GM12878 (cell line): ENCODE measurements at regions not wholly inside any gene's neighbourhood (a gene's known extent, or its start where the extent isn't known, plus 50 kb on each side); places are given as distances from the start of the nearest gene placed in this dataset.

ENCODE experiments used
- DPF2 ChIP-seq: fragments of 450-650 bp; IDR thresholded peaks from 2 replicates; pipeline ENCODE4 v1.6.1; 2017; ENCODE audit warnings: mild to moderate bottlenecking
- EP300 ChIP-seq, 2 experiments: fragments of 150-350 bp in 1 of 2; IDR thresholded peaks; 2 replicates each; pipeline ENCODE4 v1.6.1; 2011 to 2012; ENCODE audit warnings: low read depth in 2 of 2, low read length in 2 of 2, borderline replicate concordance in 1 of 2, improper control_type of control experiment in 1 of 2, inconsistent platforms in 1 of 2; ENCODE audit not compliant: control insufficient read depth in 1 of 2
- EZH2 ChIP-seq: IDR thresholded peaks from 2 replicates; pipeline ENCODE4 v1.6.1; 2012; ENCODE audit warnings: low read depth, mild to moderate bottlenecking, control low read depth, inconsistent platforms, low read length, borderline replicate concordance; ENCODE audit not compliant: control insufficient read depth
- JUNB ChIP-seq: IDR thresholded peaks from 2 replicates; pipeline ENCODE4 v1.6.1; 2016; ENCODE audit warnings: antibody characterized with exemption, mild to moderate bottlenecking
- POLR2A ChIP-seq: IDR thresholded peaks from 2 replicates; pipeline ENCODE4 v1.6.1; 2011; ENCODE audit warnings: low read depth, mild to moderate bottlenecking, low read length
- POLR2AphosphoS2 ChIP-seq: IDR thresholded peaks from 2 replicates; pipeline ENCODE4 v1.6.1; 2011; ENCODE audit warnings: low read depth, mild to moderate bottlenecking, low read length, improper control_type of control experiment, moderate library complexity
- POLR2AphosphoS5 ChIP-seq: IDR thresholded peaks from 2 replicates; pipeline ENCODE4 v1.6.1; 2011; ENCODE audit warnings: mild to moderate bottlenecking, low read length, inconsistent platforms
- SIN3A ChIP-seq: IDR thresholded peaks from 2 replicates; pipeline ENCODE4 v1.6.1; 2012; ENCODE audit warnings: low read depth, low read length, improper control_type of control experiment
- SMAD5 ChIP-seq: IDR thresholded peaks from 2 replicates; pipeline ENCODE4 v1.6.1; 2016; ENCODE audit warnings: antibody characterized with exemption, low read depth
- TAF1 ChIP-seq: IDR thresholded peaks from 2 replicates; pipeline ENCODE4 v1.6.1; 2011; ENCODE audit warnings: mild to moderate bottlenecking, low read depth, low read length, borderline replicate concordance
- YY1 ChIP-seq: IDR thresholded peaks from 2 replicates; pipeline ENCODE4 v1.6.1; 2011; ENCODE audit warnings: low read depth, mild to moderate bottlenecking, low read length
- ZBED1 ChIP-seq: IDR thresholded peaks from 2 replicates; pipeline ENCODE4 v1.6.1; 2016; ENCODE audit warnings: borderline replicate concordance
- TF ChIP-seq, protein P1 (sequence below), 3 experiments: IDR thresholded peaks in 2 of 3; conservative IDR thresholded peaks in 1 of 3; 2 replicates each; pipeline ENCODE4 v1.5.1; 2011; ENCODE audit warnings: low read depth in 3 of 3, low read length in 3 of 3, mild to moderate bottlenecking in 3 of 3, control low read depth in 2 of 3, moderate library complexity in 2 of 3, inconsistent platforms in 1 of 3, mixed read lengths in 1 of 3; ENCODE audit not compliant: control insufficient read depth in 2 of 3, insufficient read depth in 1 of 3; ENCODE audit errors: extremely low read depth in 1 of 3
- TF ChIP-seq, protein P2 (sequence below): IDR thresholded peaks from 2 replicates; pipeline ENCODE4 v1.6.1; 2012; ENCODE audit warnings: mild to moderate bottlenecking, low read depth, low read length

GRCh38 chr10:70960783-70961570, 72.6 kb upstream of the PCBD1 start:
- TF ChIP-seq TAF1 (no peak), SIN3A (no peak), EZH2 (no peak), EP300 (IDR thresholded peaks at IDR 0.05; ENCODE audit: borderline replicate concordance in 1 of 2, control insufficient read depth in 1 of 2, low read depth in 2 of 2, low read length in 2 of 2) (no peak), POLR2AphosphoS2 (no peak), DPF2 (no peak), POLR2A (no peak), POLR2AphosphoS5 (no peak), YY1 (no peak), JUNB (no peak), ZBED1 (no peak), SMAD5 (no peak)
- TF ChIP-seq, protein P1, sequence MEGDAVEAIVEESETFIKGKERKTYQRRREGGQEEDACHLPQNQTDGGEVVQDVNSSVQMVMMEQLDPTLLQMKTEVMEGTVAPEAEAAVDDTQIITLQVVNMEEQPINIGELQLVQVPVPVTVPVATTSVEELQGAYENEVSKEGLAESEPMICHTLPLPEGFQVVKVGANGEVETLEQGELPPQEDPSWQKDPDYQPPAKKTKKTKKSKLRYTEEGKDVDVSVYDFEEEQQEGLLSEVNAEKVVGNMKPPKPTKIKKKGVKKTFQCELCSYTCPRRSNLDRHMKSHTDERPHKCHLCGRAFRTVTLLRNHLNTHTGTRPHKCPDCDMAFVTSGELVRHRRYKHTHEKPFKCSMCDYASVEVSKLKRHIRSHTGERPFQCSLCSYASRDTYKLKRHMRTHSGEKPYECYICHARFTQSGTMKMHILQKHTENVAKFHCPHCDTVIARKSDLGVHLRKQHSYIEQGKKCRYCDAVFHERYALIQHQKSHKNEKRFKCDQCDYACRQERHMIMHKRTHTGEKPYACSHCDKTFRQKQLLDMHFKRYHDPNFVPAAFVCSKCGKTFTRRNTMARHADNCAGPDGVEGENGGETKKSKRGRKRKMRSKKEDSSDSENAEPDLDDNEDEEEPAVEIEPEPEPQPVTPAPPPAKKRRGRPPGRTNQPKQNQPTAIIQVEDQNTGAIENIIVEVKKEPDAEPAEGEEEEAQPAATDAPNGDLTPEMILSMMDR (IDR thresholded peaks at IDR 0.05 in 2 of 3, conservative IDR thresholded peaks at IDR 0.05 in 1 of 3; ENCODE audit: control insufficient read depth in 2 of 3, extremely low read depth in 1 of 3, insufficient read depth in 1 of 3, low read depth in 3 of 3, low read length in 3 of 3) = no peak
- TF ChIP-seq, protein P2, sequence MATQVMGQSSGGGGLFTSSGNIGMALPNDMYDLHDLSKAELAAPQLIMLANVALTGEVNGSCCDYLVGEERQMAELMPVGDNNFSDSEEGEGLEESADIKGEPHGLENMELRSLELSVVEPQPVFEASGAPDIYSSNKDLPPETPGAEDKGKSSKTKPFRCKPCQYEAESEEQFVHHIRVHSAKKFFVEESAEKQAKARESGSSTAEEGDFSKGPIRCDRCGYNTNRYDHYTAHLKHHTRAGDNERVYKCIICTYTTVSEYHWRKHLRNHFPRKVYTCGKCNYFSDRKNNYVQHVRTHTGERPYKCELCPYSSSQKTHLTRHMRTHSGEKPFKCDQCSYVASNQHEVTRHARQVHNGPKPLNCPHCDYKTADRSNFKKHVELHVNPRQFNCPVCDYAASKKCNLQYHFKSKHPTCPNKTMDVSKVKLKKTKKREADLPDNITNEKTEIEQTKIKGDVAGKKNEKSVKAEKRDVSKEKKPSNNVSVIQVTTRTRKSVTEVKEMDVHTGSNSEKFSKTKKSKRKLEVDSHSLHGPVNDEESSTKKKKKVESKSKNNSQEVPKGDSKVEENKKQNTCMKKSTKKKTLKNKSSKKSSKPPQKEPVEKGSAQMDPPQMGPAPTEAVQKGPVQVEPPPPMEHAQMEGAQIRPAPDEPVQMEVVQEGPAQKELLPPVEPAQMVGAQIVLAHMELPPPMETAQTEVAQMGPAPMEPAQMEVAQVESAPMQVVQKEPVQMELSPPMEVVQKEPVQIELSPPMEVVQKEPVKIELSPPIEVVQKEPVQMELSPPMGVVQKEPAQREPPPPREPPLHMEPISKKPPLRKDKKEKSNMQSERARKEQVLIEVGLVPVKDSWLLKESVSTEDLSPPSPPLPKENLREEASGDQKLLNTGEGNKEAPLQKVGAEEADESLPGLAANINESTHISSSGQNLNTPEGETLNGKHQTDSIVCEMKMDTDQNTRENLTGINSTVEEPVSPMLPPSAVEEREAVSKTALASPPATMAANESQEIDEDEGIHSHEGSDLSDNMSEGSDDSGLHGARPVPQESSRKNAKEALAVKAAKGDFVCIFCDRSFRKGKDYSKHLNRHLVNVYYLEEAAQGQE = no peak
